ENCODE measurements at regions not wholly inside any gene's neighbourhood (a gene's known extent, or its start where the extent isn't known, plus 50 kb on each side); places are given as distances from the start of the nearest gene placed in this dataset.

DNA sequence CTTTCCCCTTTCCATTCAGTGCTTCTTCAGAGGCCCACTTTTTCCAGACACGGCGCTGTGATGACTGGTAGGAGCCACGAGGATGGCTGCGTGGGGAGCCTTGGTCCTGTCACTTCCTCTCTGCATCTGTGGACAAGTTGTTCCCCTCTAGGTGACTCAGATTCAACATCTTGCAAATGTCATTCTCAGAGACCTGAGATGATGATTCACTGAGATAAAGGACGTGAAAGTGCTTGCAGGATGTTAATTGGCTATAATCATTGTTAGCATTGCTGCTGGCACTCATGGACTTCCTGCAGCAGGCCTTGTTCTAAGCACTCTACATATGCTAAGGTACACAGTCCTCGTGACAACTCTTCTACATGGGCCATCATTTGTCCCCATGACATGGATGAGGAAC lies 489.8 kb upstream of the ZMIZ1 start:
- H3K9me3 ChIP-seq = no peaks in the 10 kb centered on the region
- no peaks in the 10 kb centered on the region for H3K27me3 ChIP-seq
- ATAC-seq (ENCODE audit: low FRiP score in 2 of 2) = peak in 1 of 2 donors; percentile 34
- no peaks in the 10 kb centered on the region for H3K36me3 ChIP-seq
- no peak for TF ChIP-seq POLR2A (IDR thresholded peaks at IDR 0.05)
- no peak for TF ChIP-seq POLR2AphosphoS5 (IDR thresholded peaks at IDR 0.05)
- TF ChIP-seq, protein P1, sequence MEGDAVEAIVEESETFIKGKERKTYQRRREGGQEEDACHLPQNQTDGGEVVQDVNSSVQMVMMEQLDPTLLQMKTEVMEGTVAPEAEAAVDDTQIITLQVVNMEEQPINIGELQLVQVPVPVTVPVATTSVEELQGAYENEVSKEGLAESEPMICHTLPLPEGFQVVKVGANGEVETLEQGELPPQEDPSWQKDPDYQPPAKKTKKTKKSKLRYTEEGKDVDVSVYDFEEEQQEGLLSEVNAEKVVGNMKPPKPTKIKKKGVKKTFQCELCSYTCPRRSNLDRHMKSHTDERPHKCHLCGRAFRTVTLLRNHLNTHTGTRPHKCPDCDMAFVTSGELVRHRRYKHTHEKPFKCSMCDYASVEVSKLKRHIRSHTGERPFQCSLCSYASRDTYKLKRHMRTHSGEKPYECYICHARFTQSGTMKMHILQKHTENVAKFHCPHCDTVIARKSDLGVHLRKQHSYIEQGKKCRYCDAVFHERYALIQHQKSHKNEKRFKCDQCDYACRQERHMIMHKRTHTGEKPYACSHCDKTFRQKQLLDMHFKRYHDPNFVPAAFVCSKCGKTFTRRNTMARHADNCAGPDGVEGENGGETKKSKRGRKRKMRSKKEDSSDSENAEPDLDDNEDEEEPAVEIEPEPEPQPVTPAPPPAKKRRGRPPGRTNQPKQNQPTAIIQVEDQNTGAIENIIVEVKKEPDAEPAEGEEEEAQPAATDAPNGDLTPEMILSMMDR (IDR thresholded peaks at IDR 0.05) = no peak
- no peak for TF ChIP-seq EP300 (IDR thresholded peaks at IDR 0.05)
- H3K4me3 ChIP-seq = no peak overlapping the region
- peaks cover 0 to 12% (median 0%) of the 10 kb centered on the region in 4 donors for H3K4me1 ChIP-seq
- peak overlapping the region in 1 of 4 donors; percentile 14 for H3K27ac ChIP-seq
- 74 to 79% methylated on average over 6 of the region's 6 CpGs for WGBS, 2 donors
- peak in 1 of 2 donors; percentile 43 for DNase-seq

- Histone ChIP-seq H3K27ac (peak overlapping the region in 2 of 4 donors; percentile 14 to 23), H3K27me3 (no peaks in the 10 kb centered on the region), H3K4me1 (peaks cover 0 to 12% (median 0%) of the 10 kb centered on the region in 4 donors), H3K36me3 (no peaks in the 10 kb centered on the region), H3K9me3 (no peaks in the 10 kb centered on the region), H3K4me3 (no peak overlapping the region)
- TF ChIP-seq POLR2AphosphoS5 (IDR thresholded peaks at IDR 0.05) (no peak), POLR2A (IDR thresholded peaks at IDR 0.05) (no peak), EP300 (IDR thresholded peaks at IDR 0.05) (no peak)
- TF ChIP-seq, protein P1 (IDR thresholded peaks at IDR 0.05) = no peak
- ATAC-seq (ENCODE audit: low FRiP score in 2 of 2) = no peak
- no peak for DNase-seq
- WGBS, 2 donors = 79 to 94% methylated on average over 5 of the region's 5 CpGs
Measured at GRCh38 chr10:78579576-78579975, 489.2 kb upstream of the ZMIZ1 start.

DNA sequence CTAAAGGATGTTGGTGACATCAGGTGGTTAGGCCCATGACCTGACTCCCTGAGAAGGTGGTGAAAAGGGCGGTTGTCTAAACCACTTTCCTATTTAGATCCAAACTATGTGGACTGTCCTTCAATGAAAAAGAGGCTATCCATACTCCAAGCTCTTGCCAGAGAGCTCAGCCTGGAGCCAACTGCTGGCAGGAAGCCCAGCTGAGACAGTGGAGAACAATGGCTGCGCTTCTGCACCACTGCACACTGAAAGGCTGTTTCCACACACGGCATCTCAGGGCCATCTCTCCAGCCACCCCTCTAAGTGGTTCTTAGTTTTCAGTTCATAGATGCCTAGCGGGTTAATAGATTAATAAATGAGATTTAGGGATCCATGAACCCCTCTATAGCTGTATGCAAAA lies 488.8 kb upstream of the ZMIZ1 start:
- Histone ChIP-seq H3K36me3 (no peaks in the 10 kb centered on the region), H3K27me3 (no peaks in the 10 kb centered on the region), H3K4me3 (no peak overlapping the region), H3K4me1 (peaks cover 0 to 12% (median 0%) of the 10 kb centered on the region in 4 donors), H3K9me3 (no peaks in the 10 kb centered on the region), H3K27ac (no peak overlapping the region)
- WGBS, 2 donors = 67 to 73% methylated on average over 4 of the region's 4 CpGs
- DNase-seq (no peak), ATAC-seq (ENCODE audit: low FRiP score in 2 of 2) (peak in 1 of 2 donors; percentile 24)
- TF ChIP-seq, protein P1 (IDR thresholded peaks at IDR 0.05) = no peak
- TF ChIP-seq POLR2AphosphoS5 (IDR thresholded peaks at IDR 0.05) (no peak), EP300 (IDR thresholded peaks at IDR 0.05) (no peak), POLR2A (IDR thresholded peaks at IDR 0.05) (no peak)

- Histone ChIP-seq H3K9me3 (no peaks in the 10 kb centered on the region), H3K4me1 (peaks cover 0 to 9% (median 0%) of the 10 kb centered on the region in 4 donors), H3K36me3 (no peaks in the 10 kb centered on the region), H3K27me3 (no peaks in the 10 kb centered on the region), H3K27ac (no peak overlapping the region), H3K4me3 (no peak overlapping the region)
- ATAC-seq (ENCODE audit: low FRiP score in 2 of 2) (no peak), DNase-seq (no peak)
- whole genome bisulfite sequencing, 2 donors = 73 to 77% methylated on average over 4 of the region's 4 CpGs
- no peak for TF ChIP-seq POLR2A (IDR thresholded peaks at IDR 0.05)
- TF ChIP-seq POLR2AphosphoS5 (IDR thresholded peaks at IDR 0.05) = no peak
- TF ChIP-seq EP300 (IDR thresholded peaks at IDR 0.05) = no peak
- TF ChIP-seq, protein P1 (IDR thresholded peaks at IDR 0.05) = no peak
Measured at GRCh38 chr10:78581133-78581694, 487.6 kb upstream of the ZMIZ1 start.

DNA sequence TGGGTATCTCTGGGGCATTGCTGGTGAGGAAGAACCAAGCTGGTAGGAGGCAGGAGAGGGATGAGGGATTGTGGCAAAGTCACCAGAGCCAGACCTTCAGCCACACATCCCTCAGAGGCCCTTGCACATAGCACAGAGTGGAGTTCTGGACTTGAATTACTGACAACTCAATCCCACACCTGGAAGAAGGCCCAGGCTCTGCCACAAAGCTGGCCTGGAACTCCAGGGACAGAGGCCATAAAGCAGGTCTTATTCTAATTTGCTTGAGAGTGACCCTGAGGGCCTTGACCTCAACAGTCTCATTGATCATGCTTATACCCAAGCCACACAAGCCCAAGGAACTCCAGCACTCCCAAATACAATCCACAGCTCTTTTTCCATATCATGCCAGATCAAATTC lies 486.2 kb upstream of the ZMIZ1 start:
- no peak overlapping the region for H3K27ac ChIP-seq
- TF ChIP-seq EP300 (IDR thresholded peaks at IDR 0.05) = no peak
- no peak for TF ChIP-seq POLR2AphosphoS5 (IDR thresholded peaks at IDR 0.05)
- TF ChIP-seq, protein P1 (IDR thresholded peaks at IDR 0.05) = no peak
- TF ChIP-seq POLR2A (IDR thresholded peaks at IDR 0.05) = no peak
- DNase-seq = no peak

More for the DNA sequence above, 486.2 kb upstream of the ZMIZ1 start:
- Histone ChIP-seq H3K36me3 (no peaks in the 10 kb centered on the region), H3K4me1 (peaks cover 0 to 4% (median 0%) of the 10 kb centered on the region in 4 donors), H3K27me3 (no peaks in the 10 kb centered on the region), H3K9me3 (no peaks in the 10 kb centered on the region), H3K4me3 (no peak overlapping the region)
- no peak for ATAC-seq (ENCODE audit: low FRiP score in 2 of 2)
